ENCODE measurements at regions not wholly inside any gene's neighbourhood (a gene's known extent, or its start where the extent isn't known, plus 50 kb on each side); places are given as distances from the start of the nearest gene placed in this dataset.

DNA sequence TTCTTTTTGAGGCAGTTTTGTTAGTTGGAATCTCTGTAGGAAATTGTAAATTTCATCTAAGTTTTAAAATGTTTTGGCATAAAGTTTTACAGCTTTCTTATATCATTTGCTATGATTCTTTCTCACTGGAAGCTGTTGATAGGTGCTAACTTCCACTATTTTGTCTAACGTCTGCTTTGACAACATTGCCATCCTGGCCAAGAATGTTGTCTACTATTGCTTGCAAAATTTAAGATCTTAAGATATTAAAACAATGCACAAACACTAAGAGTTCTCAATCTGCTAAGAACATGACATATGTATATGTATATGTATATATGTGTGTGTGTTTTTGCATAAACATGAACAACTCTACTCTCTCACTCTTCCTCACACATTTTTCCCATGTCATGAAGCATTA, 64.1 kb upstream of the MDGA2 start:
- Histone ChIP-seq H2BK12ac (ENCODE audit: insufficient read length, low read depth, low read length) (no peak overlapping the region), H3K79me2 (ENCODE audit: insufficient read depth, low read length) (no peaks in the 10 kb centered on the region), H2AFZ (ENCODE audit: low read length) (no peak overlapping the region), H2BK120ac (ENCODE audit: low read depth, low read length, poor library complexity, severe bottlenecking) (no peak overlapping the region), H4K5ac (ENCODE audit: insufficient read length, low read depth, low read length) (no peak overlapping the region), H3K27me3 (ENCODE audit: insufficient read depth, low read length) (no peaks in the 10 kb centered on the region), H3K23ac (ENCODE audit: insufficient read length, low read depth, low read length) (no peak overlapping the region), H3K4me2 (ENCODE audit: insufficient read depth, insufficient read length, low read length) (no peak overlapping the region), H3K9me3 (ENCODE audit: control insufficient read depth, low read depth, low read length) (no peaks in the 10 kb centered on the region), H4K20me1 (ENCODE audit: control insufficient read depth, insufficient read depth, insufficient read length) (no peaks in the 10 kb centered on the region), H2BK5ac (ENCODE audit: insufficient read length, low read length) (no peak overlapping the region), H2BK15ac (ENCODE audit: low read depth, low read length) (no peak overlapping the region), H3K18ac (ENCODE audit: insufficient read length, low read depth, low read length) (no peak overlapping the region), H3K79me1 (ENCODE audit: insufficient read depth, low read depth, low read length, poor library complexity, severe bottlenecking) (no peaks in the 10 kb centered on the region), H3K9ac (ENCODE audit: extremely low read depth, insufficient read length, low read length) (no peak overlapping the region), H3K56ac (ENCODE audit: insufficient read length, low read depth, low read length) (no peak overlapping the region), H3K27ac (ENCODE audit: insufficient read length, low read depth, low read length) (no peak overlapping the region), H2AK5ac (ENCODE audit: insufficient read length, low read length) (no peak overlapping the region), H4K91ac (ENCODE audit: insufficient read length, low read depth, low read length) (no peak overlapping the region), H4K8ac (replicated peaks; ENCODE audit: insufficient read length, low read depth, low read length) (no peak overlapping the region), H3K4ac (ENCODE audit: low read depth, low read length) (no peak overlapping the region), H3K14ac (ENCODE audit: insufficient read depth, low read length) (no peak overlapping the region), H3T11ph (ENCODE audit: low read length) (no peak overlapping the region), H2BK20ac (ENCODE audit: low read depth, low read length, poor library complexity, severe bottlenecking) (no peak overlapping the region), H3K23me2 (ENCODE audit: insufficient read length, low read depth, low read length, poor library complexity, severe bottlenecking) (no peaks in the 10 kb centered on the region), H3K4me1 (ENCODE audit: insufficient read depth, low read length) (no peaks in the 10 kb centered on the region)
- Mint-ChIP-seq H3K27ac (no peak overlapping the region; a peak in 1 of 7 replicates), H3K27me3 (ENCODE audit: low read depth) (no peaks in the 10 kb centered on the region), H3K36me3 (ENCODE audit: insufficient read depth in 1 of 3, low read depth in 3 of 3) (no peaks in the 10 kb centered on the region), H3K4me3 (no peak overlapping the region), H3K4me1 (no peaks in the 10 kb centered on the region), H3K9me3 (no peaks in the 10 kb centered on the region)
- DNase-seq = no peak
- no CpG with 5 or more reads among the region's 1 CpG for WGBS (ENCODE audit: extremely low coverage, insufficient read length, low lambda C conversion rate)
- TF ChIP-seq, protein P1, sequence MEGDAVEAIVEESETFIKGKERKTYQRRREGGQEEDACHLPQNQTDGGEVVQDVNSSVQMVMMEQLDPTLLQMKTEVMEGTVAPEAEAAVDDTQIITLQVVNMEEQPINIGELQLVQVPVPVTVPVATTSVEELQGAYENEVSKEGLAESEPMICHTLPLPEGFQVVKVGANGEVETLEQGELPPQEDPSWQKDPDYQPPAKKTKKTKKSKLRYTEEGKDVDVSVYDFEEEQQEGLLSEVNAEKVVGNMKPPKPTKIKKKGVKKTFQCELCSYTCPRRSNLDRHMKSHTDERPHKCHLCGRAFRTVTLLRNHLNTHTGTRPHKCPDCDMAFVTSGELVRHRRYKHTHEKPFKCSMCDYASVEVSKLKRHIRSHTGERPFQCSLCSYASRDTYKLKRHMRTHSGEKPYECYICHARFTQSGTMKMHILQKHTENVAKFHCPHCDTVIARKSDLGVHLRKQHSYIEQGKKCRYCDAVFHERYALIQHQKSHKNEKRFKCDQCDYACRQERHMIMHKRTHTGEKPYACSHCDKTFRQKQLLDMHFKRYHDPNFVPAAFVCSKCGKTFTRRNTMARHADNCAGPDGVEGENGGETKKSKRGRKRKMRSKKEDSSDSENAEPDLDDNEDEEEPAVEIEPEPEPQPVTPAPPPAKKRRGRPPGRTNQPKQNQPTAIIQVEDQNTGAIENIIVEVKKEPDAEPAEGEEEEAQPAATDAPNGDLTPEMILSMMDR (conservative IDR thresholded peaks at IDR 0.05) = no peak

All from H9 (cell line).